GM03348 (cell line): ENCODE measurements at regions not wholly inside any gene's neighbourhood (a gene's known extent, or its start where the extent isn't known, plus 50 kb on each side); places are given as distances from the start of the nearest gene placed in this dataset.
"Not testable (repeated sequence)": the region's sequence is repeated elsewhere in the genome, so short reads cannot be mapped to it uniquely, and the experiment has no call there.

ENCODE experiments used
- DNase-seq: peaks from one replicate; pipeline ENCODE4 v3.0.0; 2012; ENCODE audit warnings: low spot score

DNA sequence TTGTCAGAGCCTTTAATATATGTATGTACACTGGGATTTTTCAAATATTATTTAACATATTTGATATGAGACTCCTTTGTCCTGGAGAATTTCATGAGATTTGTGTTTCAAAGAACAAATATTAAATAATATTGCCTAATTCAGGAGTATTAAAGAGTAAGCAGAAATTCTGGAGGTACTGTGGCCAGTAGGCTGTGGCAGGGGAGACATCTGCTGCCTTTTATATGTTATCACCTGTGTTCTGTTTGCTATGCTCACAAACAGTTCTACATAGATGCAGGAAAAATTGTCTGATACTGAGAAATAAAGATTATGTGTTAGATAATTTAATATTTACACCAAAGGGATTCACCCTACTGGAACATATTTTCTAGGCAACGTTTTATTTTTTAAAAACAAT lies 395.4 kb upstream of the SLC35B3 start:
- DNase-seq = no peak

DNA sequence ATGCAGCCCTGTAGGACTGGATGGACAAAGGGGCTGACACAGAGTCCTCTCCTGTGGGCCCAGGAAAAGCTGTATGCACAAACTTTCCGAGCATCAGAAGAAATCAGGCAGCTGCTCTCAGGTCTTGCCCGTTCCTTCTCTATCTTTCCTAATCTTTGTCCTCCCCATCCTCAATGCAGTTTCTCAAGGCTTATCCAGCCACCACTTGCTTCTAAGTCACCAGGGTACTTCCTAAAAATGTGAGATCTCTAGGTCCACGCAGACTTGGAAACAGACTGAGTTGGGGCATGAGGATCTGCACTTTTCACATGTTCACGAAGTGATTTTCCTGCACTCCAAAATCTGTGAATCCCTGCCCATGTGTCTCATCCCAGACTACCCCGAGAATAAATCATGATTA lies 394.5 kb upstream of the SLC35B3 start:
- no peak for DNase-seq

DNA sequence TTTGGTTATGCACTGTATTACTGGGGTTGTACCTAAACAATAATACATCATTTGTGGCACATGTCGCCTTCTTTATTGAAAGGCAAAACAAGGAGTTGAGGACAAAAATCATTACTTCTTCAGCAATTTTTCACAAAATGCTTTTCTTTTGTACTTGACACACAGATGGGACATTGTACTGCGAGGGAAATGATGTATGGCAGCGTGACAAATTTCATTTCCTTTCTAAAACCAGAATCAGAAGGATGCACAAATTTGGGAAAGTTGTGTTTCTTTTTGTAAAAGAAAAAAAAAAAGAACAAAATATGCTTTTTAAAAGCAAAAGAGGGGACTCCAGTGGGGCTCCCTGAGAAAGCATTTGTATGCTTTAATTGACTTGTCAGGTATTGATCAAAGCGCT lies 394.0 kb upstream of the SLC35B3 start:
- no peak for DNase-seq

DNA sequence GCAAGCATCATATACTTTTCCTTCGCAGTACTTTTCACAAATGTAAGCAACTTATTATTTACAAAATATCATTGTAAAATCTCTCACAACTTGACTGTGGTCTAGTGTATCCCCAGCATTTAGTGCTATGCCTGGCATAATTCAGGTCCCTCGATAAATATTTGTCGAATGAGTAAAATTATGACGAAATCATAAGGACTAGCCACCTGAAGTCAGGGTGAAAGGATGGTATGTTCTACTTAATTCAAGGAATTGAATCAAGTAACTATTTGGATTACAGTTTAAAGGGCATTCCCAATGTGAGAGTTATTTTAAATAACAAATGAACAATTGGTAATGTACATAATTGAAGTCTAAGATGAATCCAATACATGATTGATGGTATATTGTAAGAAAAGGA lies 393.0 kb upstream of the SLC35B3 start:
- no peak for DNase-seq

DNA sequence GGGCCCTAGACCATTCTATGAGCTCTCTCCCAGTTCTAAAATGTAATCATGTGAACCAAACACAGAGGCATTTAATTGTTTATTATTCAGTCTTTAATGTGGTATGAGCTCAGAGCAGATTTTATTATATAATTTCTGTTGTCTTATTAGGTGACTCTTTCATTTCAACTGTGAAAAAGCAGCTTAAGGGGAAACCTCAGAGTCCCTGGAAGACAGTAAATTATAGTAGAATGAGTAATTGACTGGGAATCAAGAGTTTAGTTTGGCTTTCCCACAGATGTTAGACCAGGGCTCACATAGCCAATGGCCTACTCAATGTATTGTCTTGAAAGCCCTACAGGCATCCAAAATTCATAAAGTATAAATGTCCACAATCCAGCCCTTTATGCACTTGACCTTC lies 390.4 kb upstream of the SLC35B3 start:
- DNase-seq = no peak

DNA sequence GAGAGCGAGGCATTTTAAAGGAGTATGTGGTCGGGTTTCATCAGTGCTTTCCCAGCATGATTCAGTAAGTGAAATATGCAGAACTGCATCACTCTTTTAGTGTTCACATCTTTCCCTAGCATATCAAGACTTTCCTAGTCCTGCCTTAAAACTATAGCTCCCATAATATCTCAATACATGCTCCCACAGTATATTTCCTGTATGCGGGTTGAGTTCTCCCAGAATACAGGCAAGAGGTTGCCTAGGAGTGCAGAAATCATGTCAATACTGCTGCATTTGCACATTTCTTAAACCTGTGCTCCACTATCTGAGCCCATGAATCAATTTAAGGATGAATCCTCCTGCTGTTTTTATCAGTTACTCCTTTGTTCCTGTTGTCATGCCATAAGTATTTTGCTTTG lies 386.6 kb upstream of the SLC35B3 start:
- DNase-seq = no peak

DNA sequence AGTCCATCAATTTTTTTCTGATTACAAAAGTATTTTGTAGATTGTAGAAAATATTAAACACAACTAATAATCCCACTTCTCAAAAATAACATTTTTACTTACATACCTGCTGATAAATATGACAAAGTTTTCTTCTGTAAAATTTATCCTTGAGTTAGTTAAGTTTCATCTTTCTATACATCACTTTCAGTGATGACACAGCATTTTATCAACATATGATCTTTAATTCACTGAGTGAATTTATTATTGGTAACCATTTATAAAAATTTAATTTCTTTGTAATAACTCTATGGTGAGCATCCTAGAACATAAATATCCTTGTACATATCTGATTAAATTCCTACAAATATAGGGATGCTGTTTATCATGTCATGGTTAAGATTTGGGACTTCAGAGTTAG lies 385.0 kb upstream of the SLC35B3 start:
- DNase-seq = no peak

DNA sequence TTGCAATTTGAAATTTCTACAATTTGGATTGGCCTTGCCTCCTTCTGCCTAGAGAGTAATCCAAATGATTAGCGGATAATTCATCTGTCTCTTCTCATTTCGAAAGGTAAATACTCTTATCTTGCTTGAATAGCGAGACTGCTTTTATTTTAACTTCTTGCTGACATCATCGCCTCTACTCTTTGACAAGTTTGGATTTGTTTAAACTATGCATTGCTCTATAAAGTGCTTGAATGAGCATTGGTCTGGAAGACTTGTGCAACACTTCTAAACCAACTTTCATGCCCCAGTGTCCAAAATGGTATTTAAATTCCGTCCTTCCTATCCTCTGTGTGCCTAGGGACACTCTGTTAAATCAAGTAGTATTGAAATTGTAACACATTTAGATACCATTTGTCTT lies 384.1 kb upstream of the SLC35B3 start:
- DNase-seq = no peak

DNA sequence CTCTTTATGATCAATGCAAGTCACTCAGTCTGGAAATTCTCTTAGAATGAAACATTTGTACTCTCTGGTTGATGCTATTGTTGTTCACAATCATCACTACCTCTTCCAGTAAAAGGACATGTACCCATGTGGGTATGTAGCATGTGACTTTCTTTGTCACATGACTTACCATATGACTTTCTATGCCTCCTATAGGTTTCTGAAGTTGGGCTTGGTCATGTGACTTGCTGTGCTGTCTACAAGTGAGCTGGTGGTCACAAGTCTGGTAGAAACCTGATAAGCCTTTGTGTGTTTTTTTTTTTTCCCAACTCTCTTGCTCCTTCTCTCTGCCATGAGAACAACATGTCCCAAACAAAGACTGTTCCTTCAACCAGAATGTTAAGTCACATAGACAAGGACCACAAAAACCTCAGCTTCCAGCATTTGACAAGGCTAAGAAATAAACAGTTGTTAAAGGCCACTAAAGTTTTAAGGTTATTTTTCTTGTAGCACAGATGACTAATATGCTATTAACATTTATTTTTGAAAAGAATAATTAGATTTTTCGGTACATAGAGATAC lies 379.2 kb upstream of the SLC35B3 start:
- DNase-seq = no peak

DNA sequence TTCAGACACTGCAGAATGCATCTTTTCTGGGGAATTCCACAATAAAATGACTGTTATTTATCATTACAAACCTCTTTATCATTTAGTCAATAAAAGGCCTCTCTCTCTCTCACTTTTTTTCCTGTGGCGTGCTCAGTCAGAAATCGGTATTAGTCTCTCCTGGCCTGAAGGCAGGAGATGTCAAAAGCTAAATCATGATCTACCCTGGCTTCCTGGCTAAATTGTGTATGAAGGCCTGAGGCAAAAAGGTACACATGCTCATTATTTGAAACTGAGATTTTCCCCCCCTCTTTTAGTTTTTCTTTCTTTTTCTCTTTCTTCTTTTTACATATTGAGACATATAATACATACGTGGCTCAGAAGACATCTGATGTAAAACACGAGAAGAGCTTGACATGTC lies 375.0 kb upstream of the SLC35B3 start:
- DNase-seq = no peak

DNA sequence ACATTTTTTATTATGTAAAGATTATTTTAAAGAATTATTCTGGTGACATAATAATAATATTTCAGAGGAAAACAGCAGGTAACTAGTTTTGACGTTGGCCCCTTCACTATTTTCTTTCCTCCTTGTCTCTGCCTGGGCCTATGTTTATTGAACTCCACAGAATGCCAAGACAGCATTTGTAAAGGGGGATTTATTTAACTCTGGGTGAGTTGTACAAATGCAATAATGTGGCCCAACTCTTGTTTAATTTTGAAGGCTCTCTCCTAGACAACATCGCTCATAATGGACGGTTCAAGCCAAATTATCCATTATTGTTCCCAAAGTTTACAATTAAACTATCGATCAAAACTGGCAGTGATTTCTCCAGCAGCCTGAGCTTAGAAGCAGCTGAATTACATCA lies 374.3 kb upstream of the SLC35B3 start:
- DNase-seq = no peak

DNA sequence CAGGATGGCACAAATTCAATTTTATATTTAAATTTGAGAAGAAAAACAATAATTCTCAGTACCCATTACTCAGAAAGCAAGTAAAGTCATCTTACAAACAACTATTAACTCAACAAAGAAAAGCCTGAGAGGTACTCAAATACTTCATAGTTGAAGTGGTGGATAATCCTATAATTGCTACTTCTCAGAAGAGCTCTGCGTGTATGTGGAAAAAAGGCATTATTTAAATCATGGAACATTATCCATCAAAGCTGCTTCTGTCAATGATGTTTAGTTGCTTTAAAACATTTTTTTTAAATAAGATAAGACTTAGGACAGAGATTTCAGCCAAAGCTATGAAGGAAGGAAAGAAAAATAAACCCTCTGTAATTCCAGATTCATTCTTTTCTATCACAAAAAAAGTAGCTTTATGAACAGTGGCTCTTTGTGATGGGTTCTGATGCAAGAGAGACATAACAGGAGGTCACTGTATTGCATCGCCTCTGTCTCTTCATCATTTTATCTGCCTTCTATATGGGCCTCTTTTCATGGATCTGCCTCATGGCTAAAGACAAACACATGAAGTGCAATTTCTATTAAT lies 367.9 kb upstream of the SLC35B3 start:
- no peak for DNase-seq

DNA sequence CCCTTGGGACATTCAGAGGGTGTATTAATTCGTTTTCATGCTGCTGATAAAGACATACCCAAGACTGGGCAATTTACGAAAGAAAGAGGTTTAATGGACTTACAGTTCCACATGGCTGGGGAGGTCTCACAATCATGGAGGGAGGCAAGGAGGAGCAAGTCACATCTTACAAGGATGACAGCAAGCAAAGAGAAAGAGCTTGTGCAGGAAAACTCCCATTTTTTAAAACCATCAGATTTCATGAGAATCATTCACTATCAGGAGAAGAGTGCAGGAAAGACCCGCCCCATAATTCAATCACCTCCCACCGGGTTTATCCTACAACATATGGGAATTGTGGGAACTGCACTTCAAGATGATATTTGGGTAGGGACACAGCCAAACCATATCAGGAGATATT lies 367.1 kb upstream of the SLC35B3 start:
- DNase-seq = not testable (repeated sequence)

DNA sequence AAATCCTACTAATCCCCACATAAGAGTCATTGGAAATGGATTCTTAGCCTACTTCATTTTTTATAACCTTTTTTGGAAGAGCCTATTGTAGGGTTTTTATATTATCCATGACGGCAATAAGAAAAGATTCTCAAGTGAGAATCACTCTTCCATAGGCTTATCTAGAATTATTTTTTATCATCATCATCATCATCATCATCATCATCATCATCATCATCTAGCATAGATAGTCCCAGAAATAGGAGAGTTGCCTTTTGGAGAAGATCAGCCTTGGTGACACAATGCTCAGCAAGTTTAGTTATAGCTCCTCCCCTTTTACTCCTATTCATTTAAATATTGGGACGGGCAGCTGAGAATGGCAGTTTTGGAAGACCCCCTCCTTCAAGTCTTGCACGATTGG lies 359.1 kb upstream of the SLC35B3 start:
- no peak for DNase-seq

DNA sequence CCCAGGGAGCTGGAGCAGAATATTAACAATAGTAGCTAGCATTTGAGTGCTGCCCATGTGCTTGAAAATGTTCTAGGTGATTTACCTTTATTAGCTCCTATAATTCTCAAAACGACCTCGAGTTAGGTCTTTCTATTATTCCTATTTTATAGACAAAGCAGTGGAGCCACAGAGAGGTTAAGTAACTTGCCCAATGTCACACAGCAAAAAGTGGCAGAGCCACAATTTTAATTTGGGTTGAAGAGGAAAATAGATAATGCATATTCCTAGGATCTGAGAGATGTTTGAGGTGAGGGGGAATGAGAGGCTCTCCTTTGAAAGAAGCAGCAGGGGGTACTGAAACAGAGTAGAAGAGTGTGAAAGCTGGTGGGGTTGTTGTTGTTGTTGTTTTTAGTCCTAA lies 354.5 kb upstream of the SLC35B3 start:
- no peak for DNase-seq

DNA sequence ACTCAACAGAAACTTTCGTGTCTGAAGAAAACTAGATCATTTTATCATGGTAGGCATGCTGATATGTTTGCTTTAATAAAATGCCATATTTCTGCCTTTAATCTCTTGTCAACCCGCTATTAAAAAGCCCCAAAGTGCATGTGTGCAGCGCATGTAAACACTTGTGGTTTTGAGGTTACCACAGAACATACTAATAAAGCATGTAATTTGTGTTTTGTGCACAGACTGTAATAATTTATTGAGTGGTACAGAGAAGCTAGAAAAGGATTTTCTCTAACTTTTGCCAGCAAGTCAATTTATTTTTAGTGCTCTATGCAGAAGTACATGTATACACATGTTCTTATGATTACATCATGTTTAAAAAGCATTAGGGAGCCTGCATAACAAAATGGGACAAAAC lies 349.9 kb upstream of the SLC35B3 start:
- no peak for DNase-seq

DNA sequence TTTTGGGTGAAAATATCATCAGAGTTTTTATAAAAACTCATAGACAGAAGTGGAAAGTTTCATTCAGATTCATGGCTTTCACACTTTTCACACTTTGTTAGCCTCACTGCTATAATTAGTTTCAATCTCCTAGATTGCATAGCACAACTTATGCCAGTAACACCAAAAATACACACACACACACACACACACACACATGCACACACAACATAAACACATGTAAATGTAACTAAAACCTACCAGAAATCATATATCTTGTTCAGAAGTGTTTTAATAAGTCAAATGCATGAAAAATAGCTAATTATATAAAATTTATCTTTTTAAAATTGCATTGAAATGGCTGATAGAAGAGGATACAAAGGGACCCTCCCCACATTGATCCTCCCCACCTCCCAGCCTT lies 347.8 kb upstream of the SLC35B3 start:
- DNase-seq = no peak

DNA sequence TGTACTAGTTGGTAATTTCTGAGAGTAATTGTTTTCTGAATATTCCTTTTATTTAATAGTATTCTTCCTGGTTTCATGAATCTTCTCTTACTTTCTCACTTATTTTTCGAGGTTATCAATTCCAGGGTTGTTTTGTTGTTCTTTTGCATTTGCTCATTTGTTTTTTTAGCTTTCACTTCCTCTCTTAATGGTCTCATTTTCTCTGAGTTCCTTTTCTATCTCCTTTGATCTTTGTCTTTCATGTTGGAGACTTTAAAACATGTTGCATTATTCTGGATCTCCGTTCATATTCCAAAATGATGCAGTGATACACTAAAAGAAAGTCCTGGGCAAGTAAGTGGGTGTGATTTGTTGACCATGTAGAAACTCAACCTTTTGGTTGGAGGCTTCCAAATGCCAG lies 345.3 kb upstream of the SLC35B3 start:
- no peak for DNase-seq

DNA sequence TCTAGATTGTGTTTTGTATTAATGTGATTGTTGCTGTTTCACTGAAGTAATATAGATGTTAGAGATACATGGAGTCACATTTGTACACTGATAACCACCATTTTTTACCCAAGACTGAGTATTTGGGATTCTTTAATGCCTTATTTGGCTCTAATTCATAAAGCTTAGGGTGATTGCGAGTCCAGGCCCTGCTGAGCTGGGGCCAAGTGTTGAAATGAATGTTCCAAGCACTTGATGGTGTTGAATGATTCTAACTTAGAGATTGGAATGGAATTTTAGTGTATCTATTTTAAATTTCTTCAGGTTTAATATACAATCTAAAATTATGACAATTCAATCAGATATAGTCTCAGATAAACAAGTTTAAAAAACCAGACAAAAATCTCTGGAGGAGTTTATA lies 329.4 kb upstream of the SLC35B3 start:
- DNase-seq = no peak

DNA sequence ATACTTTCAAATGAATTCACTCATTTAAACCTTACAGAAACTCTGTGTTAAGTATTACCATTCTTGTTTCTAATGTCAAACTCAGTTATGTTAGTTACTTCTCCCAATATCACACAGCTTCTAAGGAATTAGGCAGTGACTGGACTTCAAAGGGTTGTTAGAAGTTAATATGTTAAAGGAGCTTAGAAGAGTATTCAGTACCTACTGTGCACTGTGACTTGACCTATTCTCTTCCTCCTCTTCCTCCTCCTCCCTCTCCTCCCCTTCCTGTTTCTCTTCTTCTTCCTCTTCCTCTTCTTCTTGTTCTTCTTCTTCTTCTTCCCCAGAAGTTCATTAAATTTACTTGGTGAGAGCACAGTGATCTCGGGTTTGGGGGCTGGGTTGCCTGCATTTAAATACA lies 325.6 kb upstream of the SLC35B3 start:
- no peak for DNase-seq

DNA sequence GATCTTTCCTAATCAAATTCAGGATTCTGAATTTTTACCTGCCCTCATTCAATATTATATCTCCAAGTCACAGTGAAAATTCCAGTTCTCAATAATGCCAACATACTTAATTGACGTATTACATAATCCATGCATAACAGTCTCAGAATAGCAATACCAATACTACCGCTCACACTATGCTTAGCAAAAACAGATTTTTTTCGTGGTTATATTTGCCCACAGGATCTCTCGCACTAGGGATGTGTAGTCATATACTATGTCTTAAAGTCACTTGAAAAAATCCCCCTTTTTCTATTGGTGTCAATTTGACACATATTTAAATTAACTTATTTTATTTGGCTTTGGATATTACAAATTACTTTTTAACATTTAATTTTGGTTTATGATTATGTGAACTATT lies 323.1 kb upstream of the SLC35B3 start:
- no peak for DNase-seq

DNA sequence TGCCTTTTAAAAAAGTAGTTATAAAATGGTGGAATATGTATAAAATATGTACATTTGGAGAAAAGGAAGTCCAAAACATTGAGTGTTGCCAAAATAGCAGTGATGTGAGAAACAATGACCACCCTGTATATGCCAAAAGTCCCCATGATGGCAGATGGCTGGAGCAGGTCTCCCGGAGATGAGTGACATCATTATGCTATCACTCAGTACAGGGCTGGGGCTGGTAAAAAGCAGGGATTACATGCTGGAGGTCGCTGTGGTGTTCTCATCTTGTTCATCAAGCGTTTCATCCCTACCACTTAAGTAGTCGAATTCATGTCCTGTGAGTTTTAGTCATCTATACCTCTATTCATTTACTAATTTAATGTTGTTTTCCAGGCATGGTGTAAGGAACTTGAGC lies 315.3 kb upstream of the SLC35B3 start:
- no peak for DNase-seq

DNA sequence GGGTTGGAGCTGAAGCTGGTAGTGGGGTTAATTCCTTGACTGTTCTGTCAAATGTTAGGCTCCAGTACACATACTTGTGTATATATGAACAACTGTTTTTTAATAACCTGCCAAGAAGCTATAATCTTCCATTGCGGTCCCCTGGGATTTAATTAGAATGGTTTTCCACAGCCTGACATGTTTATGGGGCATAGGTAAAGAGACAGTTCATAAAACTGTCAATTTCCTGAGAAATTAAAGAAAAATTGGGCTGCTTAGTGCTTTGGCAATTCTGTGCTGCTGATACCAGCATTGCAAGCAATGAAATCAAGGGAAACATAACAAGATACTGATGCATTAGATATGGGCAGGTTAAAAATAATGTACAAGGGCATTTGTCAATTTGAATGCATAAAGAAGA lies 314.1 kb upstream of the SLC35B3 start:
- DNase-seq = no peak

DNA sequence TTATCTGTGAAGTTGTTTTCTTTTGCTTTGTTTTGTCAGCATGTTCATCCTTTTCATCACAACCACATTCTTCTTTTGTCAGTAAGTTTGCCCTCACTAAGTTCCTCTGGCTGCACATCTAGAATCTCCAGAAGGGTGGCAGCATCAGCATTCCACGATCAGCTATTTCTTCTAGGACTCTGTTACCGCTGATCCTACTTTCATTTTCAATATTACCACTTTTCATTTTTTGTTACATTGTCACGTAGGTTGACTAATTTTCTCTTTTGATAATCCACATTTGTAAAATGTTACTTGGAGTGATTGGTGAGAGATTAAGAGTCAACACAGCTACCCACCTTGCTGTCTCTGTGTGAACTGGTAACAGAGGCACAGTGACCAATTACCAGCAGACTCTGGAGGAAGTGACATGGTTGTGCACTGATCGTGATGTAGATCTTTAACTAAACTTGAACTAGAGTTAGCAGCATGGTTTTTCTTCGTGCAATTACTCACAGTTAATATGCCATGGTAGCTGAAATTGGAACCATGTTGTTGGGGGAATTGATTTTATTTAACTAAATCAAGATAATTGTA lies 307.9 kb upstream of the SLC35B3 start:
- DNase-seq = no peak
